ENCODE measurements at regions not wholly inside any gene's neighbourhood (a gene's known extent, or its start where the extent isn't known, plus 50 kb on each side); places are given as distances from the start of the nearest gene placed in this dataset.

- no peak overlapping the region for H3K4me3 ChIP-seq (ENCODE audit: low read depth, low read length)
- no peak for DNase-seq (ENCODE audit: low read depth)
- no peak for TF ChIP-seq CTCF (IDR thresholded peaks at IDR 0.05; ENCODE audit: insufficient read depth, low read depth, low read length, missing control alignments)
Observed at GRCh38 chr3:162842549-162843216, 1346.1 kb downstream of the OTOL1 start.

- no peak for TF ChIP-seq CTCF (IDR thresholded peaks at IDR 0.05; ENCODE audit: insufficient read depth, low read depth, low read length, missing control alignments)
Observed at GRCh38 chr3:162845918-162846317, 1349.3 kb downstream of the OTOL1 start.

GRCh38 chr3:162847511-162847910 is 1350.9 kb downstream of the OTOL1 start:
- H3K4me3 ChIP-seq (ENCODE audit: low read depth, low read length): no peak overlapping the region
- DNase-seq (ENCODE audit: low read depth): no peak
- no peak for TF ChIP-seq CTCF (IDR thresholded peaks at IDR 0.05; ENCODE audit: insufficient read depth, low read depth, low read length, missing control alignments)

More at GRCh38 chr3:162845918-162846317, 1349.3 kb downstream of the OTOL1 start:
- DNase-seq (ENCODE audit: low read depth): no peak
- H3K4me3 ChIP-seq (ENCODE audit: low read depth, low read length): no peak overlapping the region

GRCh38 chr3:162863579-162863978 is 1367.0 kb downstream of the OTOL1 start:
- H3K4me3 ChIP-seq (ENCODE audit: low read depth, low read length): no peak overlapping the region
- no peak for TF ChIP-seq CTCF (IDR thresholded peaks at IDR 0.05; ENCODE audit: insufficient read depth, low read depth, low read length, missing control alignments)
- no peak for DNase-seq (ENCODE audit: low read depth)

- no peak overlapping the region for H3K4me3 ChIP-seq (ENCODE audit: low read depth, low read length)
- TF ChIP-seq CTCF (IDR thresholded peaks at IDR 0.05; ENCODE audit: insufficient read depth, low read depth, low read length, missing control alignments): no peak
- DNase-seq (ENCODE audit: low read depth): no peak
Observed at GRCh38 chr3:162865466-162865865, 1368.9 kb downstream of the OTOL1 start.

GRCh38 chr3:162879021-162879562 is 1382.5 kb downstream of the OTOL1 start:
- no peak overlapping the region for H3K4me3 ChIP-seq (ENCODE audit: low read depth, low read length)
- TF ChIP-seq CTCF (IDR thresholded peaks at IDR 0.05; ENCODE audit: insufficient read depth, low read depth, low read length, missing control alignments): no peak
- no peak for DNase-seq (ENCODE audit: low read depth)

- no peak for TF ChIP-seq CTCF (IDR thresholded peaks at IDR 0.05; ENCODE audit: insufficient read depth, low read depth, low read length, missing control alignments)
- DNase-seq (ENCODE audit: low read depth): no peak
- no peak overlapping the region for H3K4me3 ChIP-seq (ENCODE audit: low read depth, low read length)
Observed at GRCh38 chr3:162884373-162884772, 1387.8 kb downstream of the OTOL1 start.

All from GM12865 (cell line).